HT-29 (cell line): ENCODE measurements at regions not wholly inside any gene's neighbourhood (a gene's known extent, or its start where the extent isn't known, plus 50 kb on each side); places are given as distances from the start of the nearest gene placed in this dataset.
A peak's percentile ranks its signal among the peaks of the same experiment; 100 is the strongest.
"Not testable (repeated sequence)": the region's sequence is repeated elsewhere in the genome, so short reads cannot be mapped to it uniquely, and the experiment has no call there.

Experiments used
- DNase-seq: peaks from one replicate; pipeline ENCODE4 v3.0.0-alpha.2; 2015; ENCODE audit warnings: low spot score

- no peak for DNase-seq
Observed at GRCh38 chr3:116512281-116512680, 67.0 kb upstream of the LSAMP start.

- no peak for DNase-seq
Observed at GRCh38 chr3:116512931-116513330, 67.6 kb upstream of the LSAMP start.

GRCh38 chr3:116515973-116516372 lies 70.7 kb upstream of the LSAMP start:
- no peak for DNase-seq

GRCh38 chr3:116517308-116517707 lies 72.0 kb upstream of the LSAMP start:
- DNase-seq: peak; percentile 35

- not testable (repeated sequence) for DNase-seq
Observed at GRCh38 chr3:116519101-116519500, 73.8 kb upstream of the LSAMP start.

GRCh38 chr3:116519823-116520222 lies 74.5 kb upstream of the LSAMP start:
- not testable (repeated sequence) for DNase-seq

- DNase-seq: no peak
Observed at GRCh38 chr3:116524453-116525210, 79.3 kb upstream of the LSAMP start.

GRCh38 chr3:116552246-116552645 lies 107.0 kb upstream of the LSAMP start:
- no peak for DNase-seq

GRCh38 chr3:116553355-116553754 lies 108.1 kb upstream of the LSAMP start:
- DNase-seq: no peak

GRCh38 chr3:116561529-116561928 lies 116.2 kb upstream of the LSAMP start:
- DNase-seq: no peak

GRCh38 chr3:116563351-116563750 lies 118.1 kb upstream of the LSAMP start:
- no peak for DNase-seq

GRCh38 chr3:116566478-116566960 lies 121.2 kb upstream of the LSAMP start:
- DNase-seq: no peak

- DNase-seq: no peak
Observed at GRCh38 chr3:116569611-116570010, 124.3 kb upstream of the LSAMP start.

GRCh38 chr3:116579840-116580239 lies 129.7 kb upstream of the TUSC7 start:
- no peak for DNase-seq

GRCh38 chr3:116586285-116586944 lies 123.2 kb upstream of the TUSC7 start:
- no peak for DNase-seq

- no peak for DNase-seq
Observed at GRCh38 chr3:116591236-116591635, 118.3 kb upstream of the TUSC7 start.

- DNase-seq: no peak
Observed at GRCh38 chr3:116601206-116601605, 108.4 kb upstream of the TUSC7 start.

- no peak for DNase-seq
Observed at GRCh38 chr3:116607205-116607604, 102.4 kb upstream of the TUSC7 start.

- DNase-seq: no peak
Observed at GRCh38 chr3:116610124-116610523, 99.5 kb upstream of the TUSC7 start.

GRCh38 chr3:116614795-116615362 lies 94.7 kb upstream of the TUSC7 start:
- peak; percentile 39 for DNase-seq

- no peak for DNase-seq
Observed at GRCh38 chr3:116618138-116618537, 91.4 kb upstream of the TUSC7 start.

GRCh38 chr3:116618930-116619329 lies 90.6 kb upstream of the TUSC7 start:
- no peak for DNase-seq

GRCh38 chr3:116630494-116630893 lies 79.1 kb upstream of the TUSC7 start:
- DNase-seq: no peak
